GM23338 (cell line): ENCODE measurements at regions not wholly inside any gene's neighbourhood (a gene's known extent, or its start where the extent isn't known, plus 50 kb on each side); places are given as distances from the start of the nearest gene placed in this dataset.

Source experiments
- CREB1 ChIP-seq: fragments of 250-450 bp; sonication (Bioruptor Pico); IDR thresholded peaks from 2 replicates; pipeline ENCODE4 v1.5.0; 2020; ENCODE audit warnings: low read depth, mild to moderate bottlenecking, moderate library complexity
- CTCF ChIP-seq, 2 experiments: fragments of 200-600 bp in 1 of 2; sonication (generic) in 1 of 2; conservative IDR thresholded peaks; 2 replicates each; pipeline versions ENCODE4 v1.5.1 to v1.6.1; 2016 to 2017; ENCODE audit warnings: antibody characterized with exemption in 2 of 2, low read depth in 2 of 2, mild to moderate bottlenecking in 2 of 2, moderate library complexity in 1 of 2
- EZH2 ChIP-seq: fragments of 200-600 bp; sonication (generic); IDR thresholded peaks from one replicate; pipeline ENCODE4 v1.8.0; 2017; ENCODE audit warnings: antibody characterized with exemption, mild to moderate bottlenecking, low read depth; ENCODE audit not compliant: unreplicated experiment
- EZH2phosphoT487 ChIP-seq: fragments of 200-600 bp; sonication (generic); IDR thresholded peaks from one replicate; pipeline ENCODE4 v1.8.1; 2018; ENCODE audit warnings: antibody characterized with exemption; ENCODE audit not compliant: unreplicated experiment
- JUNB ChIP-seq: IDR thresholded peaks from one replicate; pipeline ENCODE4 v1.6.1; 2016; ENCODE audit warnings: antibody characterized with exemption; ENCODE audit not compliant: unreplicated experiment
- NANOG ChIP-seq: IDR thresholded peaks from 2 replicates; pipeline ENCODE4 v1.6.1; 2016; ENCODE audit warnings: antibody characterized with exemption, borderline replicate concordance
- POLR2AphosphoS5 ChIP-seq: IDR thresholded peaks from 2 replicates; pipeline ENCODE4 v1.6.1; 2016; ENCODE audit warnings: antibody characterized with exemption, low read depth
- REST ChIP-seq: IDR thresholded peaks from one replicate; pipeline ENCODE4 v1.6.1; 2018; ENCODE audit warnings: antibody characterized with exemption; ENCODE audit not compliant: unreplicated experiment
- STAT1 ChIP-seq: IDR thresholded peaks from one replicate; pipeline ENCODE4 v1.6.1; 2016; ENCODE audit warnings: antibody characterized with exemption; ENCODE audit not compliant: unreplicated experiment
- ZNF114 ChIP-seq: fragments of 250-450 bp; sonication (Bioruptor Pico); IDR thresholded peaks from 2 replicates; pipeline ENCODE4 v1.5.0; 2020; ENCODE audit warnings: mild to moderate bottlenecking, moderate library complexity
- ZNF331 ChIP-seq: fragments of 250-450 bp; sonication (Bioruptor Pico); IDR thresholded peaks from 2 replicates; pipeline ENCODE4 v1.5.0; 2020; ENCODE audit warnings: low read depth, mild to moderate bottlenecking, moderate library complexity
- TF ChIP-seq, protein P1 (sequence below): IDR thresholded peaks from 2 replicates; pipeline ENCODE4 v1.6.1; 2016; ENCODE audit warnings: antibody characterized with exemption
- TF ChIP-seq, protein P2 (sequence below): fragments of 250-450 bp; sonication (Bioruptor Pico); IDR thresholded peaks from 2 replicates; pipeline ENCODE4 v1.5.0; 2020; ENCODE audit warnings: mild to moderate bottlenecking, moderate library complexity

- TF ChIP-seq CTCF (conservative IDR thresholded peaks at IDR 0.05; ENCODE audit: low read depth in 2 of 2) (no peak), POLR2AphosphoS5 (no peak), EZH2phosphoT487 (no peak), CREB1 (CRISPR knock-in tag) (no peak), EZH2 (no peak), JUNB (no peak), NANOG (no peak), REST (no peak), STAT1 (no peak), ZNF331 (no peak), ZNF114 (no peak)
- TF ChIP-seq, protein P1, sequence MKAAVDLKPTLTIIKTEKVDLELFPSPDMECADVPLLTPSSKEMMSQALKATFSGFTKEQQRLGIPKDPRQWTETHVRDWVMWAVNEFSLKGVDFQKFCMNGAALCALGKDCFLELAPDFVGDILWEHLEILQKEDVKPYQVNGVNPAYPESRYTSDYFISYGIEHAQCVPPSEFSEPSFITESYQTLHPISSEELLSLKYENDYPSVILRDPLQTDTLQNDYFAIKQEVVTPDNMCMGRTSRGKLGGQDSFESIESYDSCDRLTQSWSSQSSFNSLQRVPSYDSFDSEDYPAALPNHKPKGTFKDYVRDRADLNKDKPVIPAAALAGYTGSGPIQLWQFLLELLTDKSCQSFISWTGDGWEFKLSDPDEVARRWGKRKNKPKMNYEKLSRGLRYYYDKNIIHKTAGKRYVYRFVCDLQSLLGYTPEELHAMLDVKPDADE, result no peak
- TF ChIP-seq, protein P2, sequence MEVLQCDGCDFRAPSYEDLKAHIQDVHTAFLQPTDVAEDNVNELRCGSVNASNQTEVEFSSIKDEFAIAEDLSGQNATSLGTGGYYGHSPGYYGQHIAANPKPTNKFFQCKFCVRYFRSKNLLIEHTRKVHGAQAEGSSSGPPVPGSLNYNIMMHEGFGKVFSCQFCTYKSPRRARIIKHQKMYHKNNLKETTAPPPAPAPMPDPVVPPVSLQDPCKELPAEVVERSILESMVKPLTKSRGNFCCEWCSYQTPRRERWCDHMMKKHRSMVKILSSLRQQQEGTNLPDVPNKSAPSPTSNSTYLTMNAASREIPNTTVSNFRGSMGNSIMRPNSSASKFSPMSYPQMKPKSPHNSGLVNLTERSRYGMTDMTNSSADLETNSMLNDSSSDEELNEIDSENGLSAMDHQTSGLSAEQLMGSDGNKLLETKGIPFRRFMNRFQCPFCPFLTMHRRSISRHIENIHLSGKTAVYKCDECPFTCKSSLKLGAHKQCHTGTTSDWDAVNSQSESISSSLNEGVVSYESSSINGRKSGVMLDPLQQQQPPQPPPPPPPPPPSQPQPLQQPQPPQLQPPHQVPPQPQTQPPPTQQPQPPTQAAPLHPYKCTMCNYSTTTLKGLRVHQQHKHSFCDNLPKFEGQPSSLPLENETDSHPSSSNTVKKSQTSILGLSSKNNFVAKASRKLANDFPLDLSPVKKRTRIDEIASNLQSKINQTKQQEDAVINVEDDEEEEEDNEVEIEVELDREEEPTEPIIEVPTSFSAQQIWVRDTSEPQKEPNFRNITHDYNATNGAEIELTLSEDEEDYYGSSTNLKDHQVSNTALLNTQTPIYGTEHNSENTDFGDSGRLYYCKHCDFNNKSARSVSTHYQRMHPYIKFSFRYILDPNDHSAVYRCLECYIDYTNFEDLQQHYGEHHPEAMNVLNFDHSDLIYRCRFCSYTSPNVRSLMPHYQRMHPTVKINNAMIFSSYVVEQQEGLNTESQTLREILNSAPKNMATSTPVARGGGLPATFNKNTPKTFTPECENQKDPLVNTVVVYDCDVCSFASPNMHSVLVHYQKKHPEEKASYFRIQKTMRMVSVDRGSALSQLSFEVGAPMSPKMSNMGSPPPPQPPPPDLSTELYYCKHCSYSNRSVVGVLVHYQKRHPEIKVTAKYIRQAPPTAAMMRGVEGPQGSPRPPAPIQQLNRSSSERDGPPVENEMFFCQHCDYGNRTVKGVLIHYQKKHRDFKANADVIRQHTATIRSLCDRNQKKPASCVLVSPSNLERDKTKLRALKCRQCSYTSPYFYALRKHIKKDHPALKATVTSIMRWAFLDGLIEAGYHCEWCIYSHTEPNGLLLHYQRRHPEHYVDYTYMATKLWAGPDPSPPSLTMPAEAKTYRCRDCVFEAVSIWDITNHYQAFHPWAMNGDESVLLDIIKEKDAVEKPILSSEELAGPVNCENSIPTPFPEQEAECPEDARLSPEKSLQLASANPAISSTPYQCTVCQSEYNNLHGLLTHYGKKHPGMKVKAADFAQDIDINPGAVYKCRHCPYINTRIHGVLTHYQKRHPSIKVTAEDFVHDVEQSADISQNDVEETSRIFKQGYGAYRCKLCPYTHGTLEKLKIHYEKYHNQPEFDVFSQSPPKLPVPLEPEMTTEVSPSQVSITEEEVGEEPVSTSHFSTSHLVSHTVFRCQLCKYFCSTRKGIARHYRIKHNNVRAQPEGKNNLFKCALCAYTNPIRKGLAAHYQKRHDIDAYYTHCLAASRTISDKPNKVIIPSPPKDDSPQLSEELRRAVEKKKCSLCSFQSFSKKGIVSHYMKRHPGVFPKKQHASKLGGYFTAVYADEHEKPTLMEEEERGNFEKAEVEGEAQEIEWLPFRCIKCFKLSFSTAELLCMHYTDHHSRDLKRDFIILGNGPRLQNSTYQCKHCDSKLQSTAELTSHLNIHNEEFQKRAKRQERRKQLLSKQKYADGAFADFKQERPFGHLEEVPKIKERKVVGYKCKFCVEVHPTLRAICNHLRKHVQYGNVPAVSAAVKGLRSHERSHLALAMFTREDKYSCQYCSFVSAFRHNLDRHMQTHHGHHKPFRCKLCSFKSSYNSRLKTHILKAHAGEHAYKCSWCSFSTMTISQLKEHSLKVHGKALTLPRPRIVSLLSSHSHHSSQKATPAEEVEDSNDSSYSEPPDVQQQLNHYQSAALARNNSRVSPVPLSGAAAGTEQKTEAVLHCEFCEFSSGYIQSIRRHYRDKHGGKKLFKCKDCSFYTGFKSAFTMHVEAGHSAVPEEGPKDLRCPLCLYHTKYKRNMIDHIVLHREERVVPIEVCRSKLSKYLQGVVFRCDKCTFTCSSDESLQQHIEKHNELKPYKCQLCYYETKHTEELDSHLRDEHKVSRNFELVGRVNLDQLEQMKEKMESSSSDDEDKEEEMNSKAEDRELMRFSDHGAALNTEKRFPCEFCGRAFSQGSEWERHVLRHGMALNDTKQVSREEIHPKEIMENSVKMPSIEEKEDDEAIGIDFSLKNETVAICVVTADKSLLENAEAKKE (CRISPR knock-in tag), result no peak
These were observed 539.6 kb upstream of the SLITRK5 start for GRCh38 chr13:87131611-87132010.
